ENCODE measurements at regions not wholly inside any gene's neighbourhood (a gene's known extent, or its start where the extent isn't known, plus 50 kb on each side); places are given as distances from the start of the nearest gene placed in this dataset.
"Not testable (repeated sequence)": the region's sequence is repeated elsewhere in the genome, so short reads cannot be mapped to it uniquely, and the experiment has no call there.

GRCh38 chr13:37173214-37173613 lies 67.8 kb upstream of the CSNK1A1L start:
- Histone ChIP-seq H3K4me1 (ENCODE audit: control insufficient read depth, extremely low read depth, insufficient read depth, low read length) (peaks cover 10% of the 10 kb centered on the region), H3K4me2 (ENCODE audit: extremely low read depth, insufficient read depth, low read length) (peak overlapping the region; percentile 37), H3K27me3 (ENCODE audit: control insufficient read depth, insufficient read depth, low read length) (no peaks in the 10 kb centered on the region), H2AFZ (ENCODE audit: low read length) (no peak overlapping the region), H3K9me3 (ENCODE audit: control insufficient read depth, insufficient read depth, low read depth, low read length) (no peaks in the 10 kb centered on the region), H3K36me3 (ENCODE audit: control insufficient read depth, insufficient read depth, low read length) (no peaks in the 10 kb centered on the region), H4K20me1 (ENCODE audit: control insufficient read depth, extremely low read depth, insufficient read depth, low read length) (no peaks in the 10 kb centered on the region), H3K9ac (ENCODE audit: insufficient read depth, low read length) (no peak overlapping the region), H3K27ac (ENCODE audit: insufficient read depth, low read length) (peak overlapping the region; percentile 64), H3K79me2 (ENCODE audit: control insufficient read depth, insufficient read depth, low read length) (no peaks in the 10 kb centered on the region), H3K4me3 (replicated peaks in 1 of 4; ENCODE audit: control extremely low read depth in 1 of 4, insufficient read depth in 1 of 4, low read depth in 3 of 4, low read length in 4 of 4) (no peak overlapping the region)
- peak in 1 of 2 donors; percentile 7 for TF ChIP-seq CTCF (conservative IDR thresholded peaks at IDR 0.05 in 1 of 2, IDR thresholded peaks at IDR 0.05 in 1 of 2; ENCODE audit: low read depth in 1 of 2, low read length in 2 of 2)
- no peak for TF ChIP-seq EZH2 (IDR thresholded peaks at IDR 0.05; ENCODE audit: low read length, missing control alignments)
- DNase-seq (ENCODE audit: low read depth in 2 of 2) = peak; percentile 78 to 92

GRCh38 chr13:37172226-37172625 lies 66.8 kb upstream of the CSNK1A1L start:
- not testable (repeated sequence) for H3K27ac ChIP-seq (ENCODE audit: insufficient read depth, low read length); H3K4me1 ChIP-seq (ENCODE audit: control insufficient read depth, extremely low read depth, insufficient read depth, low read length); H3K36me3 ChIP-seq (ENCODE audit: control insufficient read depth, insufficient read depth, low read length); H2AFZ ChIP-seq (ENCODE audit: low read length); H3K4me3 ChIP-seq (replicated peaks in 1 of 4; ENCODE audit: control extremely low read depth in 1 of 4, insufficient read depth in 1 of 4, low read depth in 3 of 4, low read length in 4 of 4); DNase-seq (ENCODE audit: low read depth in 2 of 2); H3K9ac ChIP-seq (ENCODE audit: insufficient read depth, low read length); H3K9me3 ChIP-seq (ENCODE audit: control insufficient read depth, insufficient read depth, low read depth, low read length); H4K20me1 ChIP-seq (ENCODE audit: control insufficient read depth, extremely low read depth, insufficient read depth, low read length); H3K27me3 ChIP-seq (ENCODE audit: control insufficient read depth, insufficient read depth, low read length); H3K4me2 ChIP-seq (ENCODE audit: extremely low read depth, insufficient read depth, low read length); H3K79me2 ChIP-seq (ENCODE audit: control insufficient read depth, insufficient read depth, low read length)

GRCh38 chr13:37168926-37169325 lies 63.5 kb upstream of the CSNK1A1L start:
- DNase-seq (ENCODE audit: low read depth in 2 of 2) = no peak
- peak overlapping the region; percentile 57 for H2AFZ ChIP-seq (ENCODE audit: low read length)
- H3K27ac ChIP-seq (ENCODE audit: insufficient read depth, low read length) = no peak overlapping the region

More at GRCh38 chr13:37168926-37169325, 63.5 kb upstream of the CSNK1A1L start:
- Histone ChIP-seq H4K20me1 (ENCODE audit: control insufficient read depth, extremely low read depth, insufficient read depth, low read length) (no peaks in the 10 kb centered on the region), H3K4me3 (replicated peaks in 1 of 4; ENCODE audit: control extremely low read depth in 1 of 4, insufficient read depth in 1 of 4, low read depth in 3 of 4, low read length in 4 of 4) (no peak overlapping the region), H3K9me3 (ENCODE audit: control insufficient read depth, insufficient read depth, low read depth, low read length) (no peaks in the 10 kb centered on the region), H3K4me1 (ENCODE audit: control insufficient read depth, extremely low read depth, insufficient read depth, low read length) (peaks cover 8% of the 10 kb centered on the region), H3K4me2 (ENCODE audit: extremely low read depth, insufficient read depth, low read length) (no peak overlapping the region), H3K36me3 (ENCODE audit: control insufficient read depth, insufficient read depth, low read length) (no peaks in the 10 kb centered on the region), H3K79me2 (ENCODE audit: control insufficient read depth, insufficient read depth, low read length) (no peaks in the 10 kb centered on the region), H3K9ac (ENCODE audit: insufficient read depth, low read length) (no peak overlapping the region), H3K27me3 (ENCODE audit: control insufficient read depth, insufficient read depth, low read length) (no peaks in the 10 kb centered on the region)
- no peak for TF ChIP-seq EZH2 (IDR thresholded peaks at IDR 0.05; ENCODE audit: low read length, missing control alignments)
- TF ChIP-seq CTCF (conservative IDR thresholded peaks at IDR 0.05 in 1 of 2, IDR thresholded peaks at IDR 0.05 in 1 of 2; ENCODE audit: low read depth in 1 of 2, low read length in 2 of 2) = no peak

Measured in fibroblast of lung (primary cell).